Osteoblast (primary cell): ENCODE measurements at regions not wholly inside any gene's neighbourhood (a gene's known extent, or its start where the extent isn't known, plus 50 kb on each side); places are given as distances from the start of the nearest gene placed in this dataset.
A peak's percentile ranks its signal among the peaks of the same experiment; 100 is the strongest.
"Not testable (repeated sequence)": the region's sequence is repeated elsewhere in the genome, so short reads cannot be mapped to it uniquely, and the experiment has no call there.

ENCODE experiments used
- DNase-seq: peaks from one replicate; pipeline ENCODE4 v3.0.0; 2011; ENCODE audit warnings: low spot score, mixed read lengths; ENCODE audit not compliant: insufficient read length; ENCODE audit errors: missing footprints
- H2AFZ ChIP-seq: 2 replicates; pipeline ENCODE4 v1.6.0; 2011; ENCODE audit warnings: mild to moderate bottlenecking, low read length
- H3K27ac ChIP-seq: 2 replicates; pipeline ENCODE4 v1.5.1; 2011; ENCODE audit warnings: mild to moderate bottlenecking, low read depth, low read length, moderate library complexity
- H3K27me3 ChIP-seq: 2 replicates; pipeline ENCODE4 v1.6.0; 2012; ENCODE audit warnings: mild to moderate bottlenecking, control low read depth, inconsistent platforms, low read length, moderate library complexity; ENCODE audit not compliant: insufficient read depth
- H3K36me3 ChIP-seq: 2 replicates; pipeline ENCODE4 v1.5.1; 2011; ENCODE audit warnings: mild to moderate bottlenecking, low read length, control low read depth, moderate library complexity; ENCODE audit not compliant: insufficient read depth
- H3K4me1 ChIP-seq: 2 replicates; pipeline ENCODE4 v1.5.1; 2011; ENCODE audit warnings: mild to moderate bottlenecking, low read length, control low read depth, moderate library complexity; ENCODE audit not compliant: insufficient read depth
- H3K4me2 ChIP-seq: 2 replicates; pipeline ENCODE4 v1.6.0; 2011; ENCODE audit warnings: mild to moderate bottlenecking, low read length; ENCODE audit not compliant: insufficient read depth
- H3K4me3 ChIP-seq: fragments of 200-600 bp; sonication (generic); 3 replicates; pipeline ENCODE4 v1.5.1; 2012; ENCODE audit warnings: mild to moderate bottlenecking, low read length, inconsistent platforms; ENCODE audit not compliant: insufficient read depth
- H3K79me2 ChIP-seq: 2 replicates; pipeline ENCODE4 v1.6.0; 2012; ENCODE audit warnings: mild to moderate bottlenecking, low read length, control low read depth, inconsistent platforms; ENCODE audit not compliant: insufficient read depth
- H3K9me3 ChIP-seq: 2 replicates; pipeline ENCODE4 v1.5.1; 2011; ENCODE audit warnings: low read depth, low read length, control low read depth
- H4K20me1 ChIP-seq: 2 replicates; pipeline ENCODE4 v1.6.0; 2012; ENCODE audit warnings: mild to moderate bottlenecking, low read length, control low read depth; ENCODE audit not compliant: insufficient read depth
- TF ChIP-seq, protein P1 (sequence below): IDR thresholded peaks from 2 replicates; pipeline ENCODE4 v1.5.1; 2011; ENCODE audit warnings: mild to moderate bottlenecking, low read depth, low read length, moderate library complexity; ENCODE audit errors: extremely low read depth

DNA sequence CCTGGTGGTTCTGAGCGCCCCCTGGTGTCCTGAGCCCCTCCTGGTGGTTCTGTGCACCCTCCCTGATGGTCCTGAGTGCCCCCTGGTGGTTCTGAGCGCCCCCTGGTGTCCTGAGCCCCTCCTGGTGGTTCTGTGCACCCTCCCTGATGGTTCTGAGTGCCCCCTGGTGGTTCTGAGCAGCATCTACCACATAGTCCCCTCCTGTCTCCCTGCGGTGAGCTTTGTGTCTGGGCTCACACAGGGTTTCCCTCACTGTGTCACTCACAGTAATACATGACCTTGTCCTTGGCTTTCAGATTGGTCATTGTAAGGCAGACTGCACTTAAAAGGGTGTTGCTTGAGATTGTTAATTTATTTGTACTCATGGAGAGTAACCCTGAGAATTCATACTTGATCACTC, 474.9 kb downstream of the TMEM121 start:
- TF ChIP-seq, protein P1, sequence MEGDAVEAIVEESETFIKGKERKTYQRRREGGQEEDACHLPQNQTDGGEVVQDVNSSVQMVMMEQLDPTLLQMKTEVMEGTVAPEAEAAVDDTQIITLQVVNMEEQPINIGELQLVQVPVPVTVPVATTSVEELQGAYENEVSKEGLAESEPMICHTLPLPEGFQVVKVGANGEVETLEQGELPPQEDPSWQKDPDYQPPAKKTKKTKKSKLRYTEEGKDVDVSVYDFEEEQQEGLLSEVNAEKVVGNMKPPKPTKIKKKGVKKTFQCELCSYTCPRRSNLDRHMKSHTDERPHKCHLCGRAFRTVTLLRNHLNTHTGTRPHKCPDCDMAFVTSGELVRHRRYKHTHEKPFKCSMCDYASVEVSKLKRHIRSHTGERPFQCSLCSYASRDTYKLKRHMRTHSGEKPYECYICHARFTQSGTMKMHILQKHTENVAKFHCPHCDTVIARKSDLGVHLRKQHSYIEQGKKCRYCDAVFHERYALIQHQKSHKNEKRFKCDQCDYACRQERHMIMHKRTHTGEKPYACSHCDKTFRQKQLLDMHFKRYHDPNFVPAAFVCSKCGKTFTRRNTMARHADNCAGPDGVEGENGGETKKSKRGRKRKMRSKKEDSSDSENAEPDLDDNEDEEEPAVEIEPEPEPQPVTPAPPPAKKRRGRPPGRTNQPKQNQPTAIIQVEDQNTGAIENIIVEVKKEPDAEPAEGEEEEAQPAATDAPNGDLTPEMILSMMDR, result peak; percentile 22
- H3K4me2 ChIP-seq, H3K27me3 ChIP-seq, H3K4me1 ChIP-seq, H3K79me2 ChIP-seq, H3K9me3 ChIP-seq, H3K27ac ChIP-seq, H3K4me3 ChIP-seq, H4K20me1 ChIP-seq, H3K36me3 ChIP-seq, DNase-seq, H2AFZ ChIP-seq: not testable (repeated sequence)

- no peak overlapping the region for H2AFZ ChIP-seq
- no peaks in the 10 kb centered on the region for H3K36me3 ChIP-seq
- no peaks in the 10 kb centered on the region for H4K20me1 ChIP-seq
- no peak overlapping the region for H3K4me2 ChIP-seq
- no peaks in the 10 kb centered on the region for H3K9me3 ChIP-seq
- no peak overlapping the region for H3K27ac ChIP-seq
- no peaks in the 10 kb centered on the region for H3K79me2 ChIP-seq
- no peak overlapping the region for H3K4me3 ChIP-seq
- TF ChIP-seq, protein P1, result no peak
- no peaks in the 10 kb centered on the region for H3K4me1 ChIP-seq
- no peaks in the 10 kb centered on the region for H3K27me3 ChIP-seq
- no peak for DNase-seq
These were observed 477.0 kb downstream of the TMEM121 start for GRCh38 chr14:106003351-106003750.

- H3K27me3 ChIP-seq, H3K4me2 ChIP-seq, H3K79me2 ChIP-seq, H4K20me1 ChIP-seq, H3K27ac ChIP-seq, H3K9me3 ChIP-seq, H3K4me3 ChIP-seq, H2AFZ ChIP-seq, H3K36me3 ChIP-seq, DNase-seq, H3K4me1 ChIP-seq: not testable (repeated sequence)
These were observed 478.8 kb downstream of the TMEM121 start for GRCh38 chr14:106004937-106005795.

DNA sequence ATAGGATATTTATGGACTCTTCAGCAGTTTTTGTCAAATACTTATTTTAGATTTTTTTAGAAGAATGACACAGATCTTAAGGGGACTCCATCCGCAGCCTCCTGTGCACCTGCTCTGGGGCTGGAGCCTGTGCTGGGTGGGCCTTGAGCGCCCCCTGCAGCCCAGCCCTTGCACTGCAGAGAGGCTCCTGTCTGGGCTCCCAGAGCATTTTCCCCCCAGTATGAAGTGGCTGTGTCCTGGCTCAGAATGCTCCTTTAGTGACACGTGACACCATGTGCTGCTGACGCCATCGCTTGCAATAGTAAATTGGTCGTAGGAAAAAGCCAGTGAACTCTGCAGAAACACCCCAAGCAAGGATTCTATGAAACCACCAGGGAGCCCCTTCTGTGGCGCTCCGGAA, 479.7 kb downstream of the TMEM121 start:
- not testable (repeated sequence) for H3K9me3 ChIP-seq, H4K20me1 ChIP-seq, H3K27me3 ChIP-seq, H3K4me3 ChIP-seq, H3K36me3 ChIP-seq, H3K27ac ChIP-seq, H2AFZ ChIP-seq, H3K4me2 ChIP-seq, H3K79me2 ChIP-seq, H3K4me1 ChIP-seq
- TF ChIP-seq, protein P1, result peak; percentile 62
- DNase-seq, result peak; percentile 55

- not testable (repeated sequence) for H3K4me1 ChIP-seq, H3K36me3 ChIP-seq, H3K9me3 ChIP-seq, H4K20me1 ChIP-seq, H3K4me2 ChIP-seq, H3K27me3 ChIP-seq, DNase-seq, H3K4me3 ChIP-seq, H3K79me2 ChIP-seq, H3K27ac ChIP-seq, H2AFZ ChIP-seq
These were observed 480.3 kb downstream of the TMEM121 start for GRCh38 chr14:106006716-106007115.
